ENCODE measurements at regions not wholly inside any gene's neighbourhood (a gene's known extent, or its start where the extent isn't known, plus 50 kb on each side); places are given as distances from the start of the nearest gene placed in this dataset.

- 75 to 93% methylated on average over 2 to 4 of the region's 4 CpGs for WGBS, 2 experiments (ENCODE audit: insufficient coverage in 1 of 2, insufficient read length in 1 of 2)
- no peaks in the 10 kb centered on the region for H3K27me3 ChIP-seq (ENCODE audit: control insufficient read depth, insufficient read depth, low read length, poor library complexity, severe bottlenecking)
- H3K4me1 ChIP-seq (ENCODE audit: control insufficient read depth, insufficient read depth, low read length) = no peaks in the 10 kb centered on the region
- peaks cover 18% of the 10 kb centered on the region for H3K9me3 ChIP-seq (ENCODE audit: control insufficient read depth, low read length)
- no peak for TF ChIP-seq CTCF (conservative IDR thresholded peaks at IDR 0.05)
- no peak overlapping the region for H3K9ac ChIP-seq (ENCODE audit: extremely low read depth, low read length, poor library complexity, severe bottlenecking)
- Mint-ChIP-seq H3K36me3 (ENCODE audit: low read depth) (peaks cover 14% of the 10 kb centered on the region), H3K27me3 (ENCODE audit: insufficient read depth) (no peaks in the 10 kb centered on the region), H3K9me3 (peaks cover 38% of the 10 kb centered on the region), H3K27ac (no peak overlapping the region), H3K4me1 (no peaks in the 10 kb centered on the region), H3K4me3 (no peak overlapping the region)
- H3K36me3 ChIP-seq (ENCODE audit: control insufficient read depth, insufficient read depth, low read length) = no peaks in the 10 kb centered on the region
- no peak overlapping the region for H3K27ac ChIP-seq (ENCODE audit: low read depth, low read length)
- H3K4me3 ChIP-seq (ENCODE audit: low read length) = no peak overlapping the region
- no peak for DNase-seq
These were observed 208.6 kb downstream of the SLC38A4 start for GRCh38 chr12:46617167-46617566.

GRCh38 chr12:46610754-46611153 lies 215.0 kb downstream of the SLC38A4 start:
- no peaks in the 10 kb centered on the region for H3K27me3 ChIP-seq (ENCODE audit: control insufficient read depth, insufficient read depth, low read length, poor library complexity, severe bottlenecking)
- H3K9me3 Mint-ChIP-seq = peaks cover 7% of the 10 kb centered on the region
- no peaks in the 10 kb centered on the region for H3K36me3 ChIP-seq (ENCODE audit: control insufficient read depth, insufficient read depth, low read length)
- no peak for TF ChIP-seq CTCF (conservative IDR thresholded peaks at IDR 0.05)
- peaks cover 7% of the 10 kb centered on the region for H3K9me3 ChIP-seq (ENCODE audit: control insufficient read depth, low read length)
- H3K27ac ChIP-seq (ENCODE audit: low read depth, low read length) = no peak overlapping the region
- H3K27me3 Mint-ChIP-seq (ENCODE audit: insufficient read depth) = no peaks in the 10 kb centered on the region
- no peak overlapping the region for H3K27ac Mint-ChIP-seq
- 95 to 97% methylated on average over 3 of the region's 3 CpGs for WGBS, 2 experiments (ENCODE audit: insufficient coverage in 1 of 2, insufficient read length in 1 of 2)
- no peak overlapping the region for H3K9ac ChIP-seq (ENCODE audit: extremely low read depth, low read length, poor library complexity, severe bottlenecking)
- H3K4me3 ChIP-seq (ENCODE audit: low read length) = no peak overlapping the region
- DNase-seq = no peak
- H3K4me1 Mint-ChIP-seq = peaks cover 4% of the 10 kb centered on the region
- H3K4me1 ChIP-seq (ENCODE audit: control insufficient read depth, insufficient read depth, low read length) = no peaks in the 10 kb centered on the region
- H3K4me3 Mint-ChIP-seq = no peak overlapping the region
- H3K36me3 Mint-ChIP-seq (ENCODE audit: low read depth) = peaks cover 4% of the 10 kb centered on the region

GRCh38 chr12:46609674-46610073 lies 216.1 kb downstream of the SLC38A4 start:
- H3K4me3 Mint-ChIP-seq = no peak overlapping the region
- H3K9me3 Mint-ChIP-seq = peaks cover under 1% of the 10 kb centered on the region
- Histone ChIP-seq H3K36me3 (ENCODE audit: control insufficient read depth, insufficient read depth, low read length) (no peaks in the 10 kb centered on the region), H3K9me3 (ENCODE audit: control insufficient read depth, low read length) (peaks cover under 1% of the 10 kb centered on the region), H3K4me3 (ENCODE audit: low read length) (no peak overlapping the region), H3K27me3 (ENCODE audit: control insufficient read depth, insufficient read depth, low read length, poor library complexity, severe bottlenecking) (no peaks in the 10 kb centered on the region), H3K27ac (ENCODE audit: low read depth, low read length) (no peak overlapping the region), H3K9ac (ENCODE audit: extremely low read depth, low read length, poor library complexity, severe bottlenecking) (no peak overlapping the region), H3K4me1 (ENCODE audit: control insufficient read depth, insufficient read depth, low read length) (no peaks in the 10 kb centered on the region)
- H3K36me3 Mint-ChIP-seq (ENCODE audit: low read depth) = no peaks in the 10 kb centered on the region
- WGBS, 2 experiments (ENCODE audit: insufficient coverage in 1 of 2, insufficient read length in 1 of 2) = 90 to 100% methylated on average over 1 to 2 of the region's 2 CpGs
- peaks cover 4% of the 10 kb centered on the region for H3K4me1 Mint-ChIP-seq
- H3K27me3 Mint-ChIP-seq (ENCODE audit: insufficient read depth) = no peaks in the 10 kb centered on the region
- no peak for DNase-seq
- TF ChIP-seq CTCF (conservative IDR thresholded peaks at IDR 0.05) = no peak
- H3K27ac Mint-ChIP-seq = no peak overlapping the region
